ENCODE measurements at regions not wholly inside any gene's neighbourhood (a gene's known extent, or its start where the extent isn't known, plus 50 kb on each side); places are given as distances from the start of the nearest gene placed in this dataset.

GRCh38 chr7:46100521-46100920 lies 179.4 kb upstream of the IGFBP3 start:
- no peak overlapping the region for H3K27ac Mint-ChIP-seq

More at GRCh38 chr7:46100521-46100920, 179.4 kb upstream of the IGFBP3 start:
- Histone ChIP-seq H3K36me3 (ENCODE audit: insufficient read depth) (no peaks in the 10 kb centered on the region), H3K79me2 (replicated peaks; ENCODE audit: insufficient read depth) (no peaks in the 10 kb centered on the region), H4K20me1 (replicated peaks; ENCODE audit: insufficient read depth) (no peaks in the 10 kb centered on the region), H3K4me3 (no peak overlapping the region), H3K27me3 (ENCODE audit: insufficient read depth) (no peaks in the 10 kb centered on the region), H3K4me2 (no peak overlapping the region), H3K27ac (ENCODE audit: low read depth) (no peak overlapping the region), H2AFZ (no peak overlapping the region), H3F3A (replicated peaks; ENCODE audit: low read depth) (no peaks in the 10 kb centered on the region), H3K9me2 (ENCODE audit: insufficient read depth) (no peaks in the 10 kb centered on the region), H3K4me1 (ENCODE audit: insufficient read depth) (no peaks in the 10 kb centered on the region)
- H3K4me1 Mint-ChIP-seq = no peaks in the 10 kb centered on the region
- no peaks in the 10 kb centered on the region for H3K9me3 Mint-ChIP-seq
- TF ChIP-seq EZH2 (IDR thresholded peaks at IDR 0.05; ENCODE audit: low read depth, unreplicated experiment) = no peak
- TF ChIP-seq EZH2phosphoT487 (IDR thresholded peaks at IDR 0.05; ENCODE audit: unreplicated experiment) = no peak
- no peak for TF ChIP-seq ZNF462 (CRISPR knock-in tag; IDR thresholded peaks at IDR 0.05)
- TF ChIP-seq STAT1 (IDR thresholded peaks at IDR 0.05; ENCODE audit: unreplicated experiment) = no peak
- no peak for TF ChIP-seq CREB1 (CRISPR knock-in tag; IDR thresholded peaks at IDR 0.05; ENCODE audit: low read depth)
- no peak for TF ChIP-seq ZNF114 (CRISPR knock-in tag; IDR thresholded peaks at IDR 0.05)
- no peak for TF ChIP-seq ETS1 (IDR thresholded peaks at IDR 0.05)
- no peak for TF ChIP-seq JUNB (IDR thresholded peaks at IDR 0.05; ENCODE audit: unreplicated experiment)
- TF ChIP-seq NANOG (IDR thresholded peaks at IDR 0.05; ENCODE audit: borderline replicate concordance) = no peak
- no peak for TF ChIP-seq POLR2AphosphoS5 (IDR thresholded peaks at IDR 0.05; ENCODE audit: low read depth)
- TF ChIP-seq CTCF (conservative IDR thresholded peaks at IDR 0.05; ENCODE audit: low read depth in 2 of 2) = no peak
- no peak for TF ChIP-seq REST (IDR thresholded peaks at IDR 0.05; ENCODE audit: unreplicated experiment)
- no peak for TF ChIP-seq ZNF331 (CRISPR knock-in tag; IDR thresholded peaks at IDR 0.05; ENCODE audit: low read depth)
- H3K27me3 Mint-ChIP-seq (ENCODE audit: insufficient read depth, low read depth, poor library complexity) = no peaks in the 10 kb centered on the region
- H3K4me3 Mint-ChIP-seq = no peak overlapping the region
- no peaks in the 10 kb centered on the region for H3K36me3 Mint-ChIP-seq (ENCODE audit: low read depth)
- no peak for ATAC-seq
- DNase-seq (ENCODE audit: low spot score) = no peak
